AG09309 (cell line): ENCODE measurements at regions not wholly inside any gene's neighbourhood (a gene's known extent, or its start where the extent isn't known, plus 50 kb on each side); places are given as distances from the start of the nearest gene placed in this dataset.

ENCODE experiments used
- DNase-seq: peaks from one replicate; pipeline ENCODE4 v3.0.0-alpha.2; 2010; ENCODE audit warnings: low read depth
- H3K4me3 ChIP-seq: 2 replicates; pipeline ENCODE4 v1.5.1; 2011; ENCODE audit warnings: mild to moderate bottlenecking, low read depth, low read length, moderate library complexity; ENCODE audit not compliant: control insufficient read depth
- TF ChIP-seq, protein P1 (sequence below): IDR thresholded peaks from 2 replicates; pipeline ENCODE4 v1.5.1; 2011; ENCODE audit warnings: mild to moderate bottlenecking, low read depth, low read length, inconsistent platforms; ENCODE audit not compliant: insufficient read depth, control insufficient read depth; ENCODE audit errors: missing control alignments

DNA sequence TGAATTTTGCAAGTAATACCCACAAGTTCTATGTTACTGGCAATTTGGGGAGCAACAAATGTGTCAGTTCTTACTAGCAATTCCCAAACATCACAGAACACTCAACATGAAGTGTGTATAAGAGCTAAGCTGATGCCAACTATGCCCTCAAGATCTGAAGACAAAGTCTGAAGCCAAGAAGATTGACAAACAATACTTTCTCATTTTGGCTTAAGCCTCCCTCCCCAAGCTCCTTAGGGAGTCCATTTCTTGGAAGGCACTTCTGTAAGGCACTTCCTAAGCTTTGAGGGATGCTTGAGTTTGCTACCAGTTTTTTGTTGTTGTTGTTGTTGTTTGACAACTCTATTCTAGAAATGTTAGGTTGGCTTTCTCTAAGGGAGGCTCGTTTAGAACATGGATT, 154.4 kb upstream of the ZNF644 start:
- no peak overlapping the region for H3K4me3 ChIP-seq
- TF ChIP-seq, protein P1, sequence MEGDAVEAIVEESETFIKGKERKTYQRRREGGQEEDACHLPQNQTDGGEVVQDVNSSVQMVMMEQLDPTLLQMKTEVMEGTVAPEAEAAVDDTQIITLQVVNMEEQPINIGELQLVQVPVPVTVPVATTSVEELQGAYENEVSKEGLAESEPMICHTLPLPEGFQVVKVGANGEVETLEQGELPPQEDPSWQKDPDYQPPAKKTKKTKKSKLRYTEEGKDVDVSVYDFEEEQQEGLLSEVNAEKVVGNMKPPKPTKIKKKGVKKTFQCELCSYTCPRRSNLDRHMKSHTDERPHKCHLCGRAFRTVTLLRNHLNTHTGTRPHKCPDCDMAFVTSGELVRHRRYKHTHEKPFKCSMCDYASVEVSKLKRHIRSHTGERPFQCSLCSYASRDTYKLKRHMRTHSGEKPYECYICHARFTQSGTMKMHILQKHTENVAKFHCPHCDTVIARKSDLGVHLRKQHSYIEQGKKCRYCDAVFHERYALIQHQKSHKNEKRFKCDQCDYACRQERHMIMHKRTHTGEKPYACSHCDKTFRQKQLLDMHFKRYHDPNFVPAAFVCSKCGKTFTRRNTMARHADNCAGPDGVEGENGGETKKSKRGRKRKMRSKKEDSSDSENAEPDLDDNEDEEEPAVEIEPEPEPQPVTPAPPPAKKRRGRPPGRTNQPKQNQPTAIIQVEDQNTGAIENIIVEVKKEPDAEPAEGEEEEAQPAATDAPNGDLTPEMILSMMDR = no peak
- DNase-seq = no peak

DNA sequence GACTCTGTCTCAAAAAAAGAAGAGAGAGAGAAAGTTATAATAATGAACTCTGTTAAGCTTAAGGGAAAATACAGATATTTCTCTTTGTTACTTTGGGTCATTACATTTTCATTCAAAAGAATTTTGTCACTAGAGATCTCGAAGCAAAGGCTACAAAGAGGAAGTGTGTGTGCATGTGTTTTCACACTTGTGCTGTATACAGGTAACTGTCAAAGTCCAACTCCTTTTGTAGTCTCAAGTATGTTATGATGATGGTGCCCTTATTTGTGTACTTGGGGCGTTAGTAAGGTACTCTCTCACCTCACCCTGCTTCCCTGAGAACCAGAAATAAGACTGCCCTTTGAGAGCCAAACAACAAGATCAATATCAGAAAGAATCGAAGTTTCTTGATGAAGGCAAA, 152.9 kb upstream of the ZNF644 start:
- no peak for DNase-seq
- no peak overlapping the region for H3K4me3 ChIP-seq
- TF ChIP-seq, protein P1 = no peak

DNA sequence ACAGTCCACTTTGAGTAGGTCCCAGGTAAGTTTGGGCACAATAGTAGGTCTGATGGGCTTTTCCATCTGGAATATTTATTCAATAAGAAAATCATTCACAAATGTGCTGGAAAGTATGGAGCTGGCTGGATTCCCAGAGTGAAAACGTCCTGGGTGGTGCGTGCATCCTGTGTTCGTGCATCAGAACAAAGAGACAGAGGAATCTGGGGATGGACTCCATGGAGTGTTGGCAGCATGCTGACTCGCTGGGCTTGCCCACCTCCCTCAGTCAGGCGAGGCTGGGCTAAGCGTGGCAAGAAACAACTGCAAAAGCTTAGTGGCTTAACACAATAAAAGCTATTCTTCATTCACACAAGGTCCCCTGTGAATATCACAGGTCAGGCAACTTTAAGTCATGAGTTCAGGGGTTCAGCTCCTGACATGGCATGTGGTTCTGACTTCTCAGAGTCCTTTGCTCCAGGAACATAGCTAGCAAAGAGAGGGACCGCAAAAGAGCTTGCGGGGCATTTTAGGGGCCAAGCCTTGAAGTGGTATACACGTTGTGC, 151.6 kb upstream of the ZNF644 start:
- H3K4me3 ChIP-seq = no peak overlapping the region
- TF ChIP-seq, protein P1 = no peak
- DNase-seq = no peak

DNA sequence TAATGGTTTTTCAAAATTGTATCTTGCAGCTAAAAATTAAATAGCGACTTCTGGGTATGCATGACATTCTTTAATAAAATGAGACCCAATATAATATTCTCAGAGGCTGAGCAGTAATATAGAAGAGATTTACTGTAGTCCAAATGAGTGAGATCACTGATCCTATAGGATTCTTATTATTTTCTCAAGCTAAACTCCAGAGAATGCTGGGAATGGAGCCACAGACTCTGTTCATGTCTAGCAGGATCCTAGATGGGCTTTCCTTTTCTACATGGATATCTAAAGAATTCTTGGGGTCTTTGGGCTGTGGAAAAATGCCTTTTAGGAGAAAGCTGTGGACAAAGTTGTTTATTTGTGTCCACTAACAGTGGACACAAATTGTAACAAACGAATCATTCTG, 150.7 kb upstream of the ZNF644 start:
- no peak for DNase-seq
- no peak overlapping the region for H3K4me3 ChIP-seq
- TF ChIP-seq, protein P1 = no peak

DNA sequence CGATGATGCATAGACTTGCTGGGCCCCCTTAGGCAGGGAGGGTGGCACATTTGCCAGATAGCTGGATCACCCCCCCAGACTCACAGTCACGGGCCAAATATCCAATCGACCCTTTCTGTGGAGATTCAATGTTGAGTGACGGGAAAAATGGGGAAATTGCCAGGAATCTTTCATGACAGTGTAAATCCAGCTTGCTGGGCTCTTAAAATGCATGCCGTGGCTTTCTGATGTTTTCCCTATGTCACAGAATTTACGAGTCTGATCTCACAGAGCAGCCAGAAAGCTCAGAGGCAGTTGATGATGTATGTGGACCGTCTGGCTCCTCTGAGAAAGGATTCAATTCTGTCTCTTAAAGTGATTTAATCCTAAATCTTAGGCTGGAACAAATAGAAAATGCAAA, 150.1 kb upstream of the ZNF644 start:
- TF ChIP-seq, protein P1 = no peak
- H3K4me3 ChIP-seq = no peak overlapping the region
- no peak for DNase-seq

DNA sequence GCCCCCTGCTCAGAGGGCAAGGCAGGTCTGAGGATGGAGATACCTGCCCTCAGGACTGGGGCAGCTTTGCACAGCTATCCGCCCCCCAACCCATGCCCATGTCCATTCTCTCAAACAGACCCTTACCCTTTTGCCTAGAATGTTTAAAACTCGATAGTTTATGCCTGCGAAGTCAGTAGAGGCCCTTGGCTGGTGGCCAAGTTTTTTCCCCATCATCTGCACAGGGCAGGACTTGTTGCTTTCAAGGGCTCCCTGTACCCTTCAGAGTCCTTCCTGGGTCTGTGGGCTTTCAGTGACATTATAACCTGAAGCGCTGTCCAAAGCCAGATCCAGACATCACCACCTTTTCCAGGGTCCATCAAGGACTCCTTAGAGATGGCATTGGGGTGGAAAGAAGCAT, 148.7 kb upstream of the ZNF644 start:
- DNase-seq = no peak
- H3K4me3 ChIP-seq = no peak overlapping the region
- TF ChIP-seq, protein P1 = no peak
